GM19395 (cell line): ENCODE measurements at regions not wholly inside any gene's neighbourhood (a gene's known extent, or its start where the extent isn't known, plus 50 kb on each side); places are given as distances from the start of the nearest gene placed in this dataset.
"Not testable (repeated sequence)": the region's sequence is repeated elsewhere in the genome, so short reads cannot be mapped to it uniquely, and the experiment has no call there.

Source experiments
- ATAC-seq: cut with Tn5 transposase; IDR thresholded peaks from one replicate; pipeline ENCODE4 v1.9.1; 2021; ENCODE audit warnings: mild to moderate bottlenecking, moderate library complexity; ENCODE audit not compliant: unreplicated experiment

- ATAC-seq = no peak
These were observed 263.1 kb upstream of the KIAA1217 start for GRCh38 chr10:23945845-23946244.

GRCh38 chr10:23951841-23952240 is 257.1 kb upstream of the KIAA1217 start:
- no peak for ATAC-seq

GRCh38 chr10:23955456-23956225 is 253.3 kb upstream of the KIAA1217 start:
- ATAC-seq = no peak

GRCh38 chr10:23965123-23965522 is 243.8 kb upstream of the KIAA1217 start:
- no peak for ATAC-seq

- ATAC-seq = no peak
These were observed 243.1 kb upstream of the KIAA1217 start for GRCh38 chr10:23965880-23966279.

GRCh38 chr10:23966504-23967051 is 242.4 kb upstream of the KIAA1217 start:
- no peak for ATAC-seq

- ATAC-seq = no peak
These were observed 240.6 kb upstream of the KIAA1217 start for GRCh38 chr10:23968301-23968700.

GRCh38 chr10:23974746-23975272 is 234.1 kb upstream of the KIAA1217 start:
- ATAC-seq = no peak

- no peak for ATAC-seq
These were observed 233.5 kb upstream of the KIAA1217 start for GRCh38 chr10:23975431-23975830.

- ATAC-seq = no peak
These were observed 232.7 kb upstream of the KIAA1217 start for GRCh38 chr10:23976275-23976674.

- ATAC-seq = no peak
These were observed 230.6 kb upstream of the KIAA1217 start for GRCh38 chr10:23978317-23978716.

GRCh38 chr10:23980094-23980493 is 228.8 kb upstream of the KIAA1217 start:
- no peak for ATAC-seq

- no peak for ATAC-seq
These were observed 227.2 kb upstream of the KIAA1217 start for GRCh38 chr10:23981520-23982309.

- not testable (repeated sequence) for ATAC-seq
These were observed 224.5 kb upstream of the KIAA1217 start for GRCh38 chr10:23984405-23984804.

GRCh38 chr10:23988006-23988405 is 220.9 kb upstream of the KIAA1217 start:
- no peak for ATAC-seq

- ATAC-seq = peak; percentile 90
These were observed 214.4 kb upstream of the KIAA1217 start for GRCh38 chr10:23994459-23995046.

GRCh38 chr10:23999445-23999844 is 209.5 kb upstream of the KIAA1217 start:
- no peak for ATAC-seq

- no peak for ATAC-seq
These were observed 208.6 kb upstream of the KIAA1217 start for GRCh38 chr10:24000271-24000813.

- ATAC-seq = no peak
These were observed 202.2 kb upstream of the KIAA1217 start for GRCh38 chr10:24006741-24007140.

GRCh38 chr10:24007359-24007758 is 201.6 kb upstream of the KIAA1217 start:
- no peak for ATAC-seq
